NCI-H2227 treated with DMSO at 0.1 percent for 48 hours (cell line): ENCODE measurements at regions not wholly inside any gene's neighbourhood (a gene's known extent, or its start where the extent isn't known, plus 50 kb on each side); places are given as distances from the start of the nearest gene placed in this dataset.

Source experiments
- DNase-seq: peaks from one replicate; lab custom pipeline; 2025; lab: John Stamatoyannopoulos, UW

- DNase-seq: no peak
Measured at GRCh38 chr18:2312440-2312839, 258.9 kb downstream of the METTL4 start.

- no peak for DNase-seq
Measured at GRCh38 chr18:2313332-2313731, 258.0 kb downstream of the METTL4 start.

GRCh38 chr18:2316082-2316750 lies 255.1 kb downstream of the METTL4 start:
- DNase-seq: no peak

- DNase-seq: no peak
Measured at GRCh38 chr18:2316751-2317696, 254.3 kb downstream of the METTL4 start.

GRCh38 chr18:2324459-2324858 lies 246.8 kb downstream of the METTL4 start:
- no peak for DNase-seq

- no peak for DNase-seq
Measured at GRCh38 chr18:2325308-2325849, 245.9 kb downstream of the METTL4 start.

GRCh38 chr18:2325933-2326332 lies 245.4 kb downstream of the METTL4 start:
- no peak for DNase-seq

- no peak for DNase-seq
Measured at GRCh38 chr18:2326999-2327398, 244.3 kb downstream of the METTL4 start.

GRCh38 chr18:2330764-2331163 lies 240.5 kb downstream of the METTL4 start:
- no peak for DNase-seq

GRCh38 chr18:2331491-2331890 lies 239.8 kb downstream of the METTL4 start:
- DNase-seq: no peak

- no peak for DNase-seq
Measured at GRCh38 chr18:2336690-2337392, 234.5 kb downstream of the METTL4 start.

- no peak for DNase-seq
Measured at GRCh38 chr18:2337552-2338141, 233.7 kb downstream of the METTL4 start.

GRCh38 chr18:2338601-2339000 lies 232.7 kb downstream of the METTL4 start:
- no peak for DNase-seq

GRCh38 chr18:2340335-2340734 lies 231.0 kb downstream of the METTL4 start:
- no peak for DNase-seq

- no peak for DNase-seq
Measured at GRCh38 chr18:2348003-2348402, 223.3 kb downstream of the METTL4 start.

- DNase-seq: no peak
Measured at GRCh38 chr18:2351126-2351850, 220.0 kb downstream of the METTL4 start.

GRCh38 chr18:2354292-2354691 lies 217.0 kb downstream of the METTL4 start:
- no peak for DNase-seq

GRCh38 chr18:2356906-2357305 lies 214.4 kb downstream of the METTL4 start:
- no peak for DNase-seq

- no peak for DNase-seq
Measured at GRCh38 chr18:2360861-2361260, 210.4 kb downstream of the METTL4 start.

- DNase-seq: no peak
Measured at GRCh38 chr18:2368102-2368501, 203.2 kb downstream of the METTL4 start.

GRCh38 chr18:2376707-2377106 lies 194.6 kb downstream of the METTL4 start:
- DNase-seq: no peak
